Esophagus squamous epithelium (tissue), 4 donors: ENCODE measurements at regions not wholly inside any gene's neighbourhood (a gene's known extent, or its start where the extent isn't known, plus 50 kb on each side); places are given as distances from the start of the nearest gene placed in this dataset.

Source experiments
- CTCF ChIP-seq, 6 experiments: fragments of 450-650 bp in 4 of 6; fragments of 200-600 bp in 2 of 6; sonication (generic) in 2 of 6; IDR thresholded peaks; one replicate each; pipeline ENCODE4 v1.5.1; 2016 to 2019; ENCODE audit warnings: antibody characterized with exemption in 6 of 6, mild to moderate bottlenecking in 4 of 6, moderate library complexity in 4 of 6
- POLR2A ChIP-seq, 4 donors: fragments of 450-650 bp; IDR thresholded peaks; one replicate each; pipeline ENCODE4 v1.6.1; 2017; ENCODE audit warnings: antibody characterized with exemption in 4 of 4, mild to moderate bottlenecking in 4 of 4, moderate library complexity in 3 of 4

GRCh38 chr4:177975315-177975987 lies 533.2 kb upstream of the AGA start:
- TF ChIP-seq CTCF (IDR thresholded peaks at IDR 0.05) = no peak
- TF ChIP-seq POLR2A (IDR thresholded peaks at IDR 0.05) = no peak
